NCI-H187 treated with DMSO at 0.1 percent for 48 hours (cell line): ENCODE measurements at regions not wholly inside any gene's neighbourhood (a gene's known extent, or its start where the extent isn't known, plus 50 kb on each side); places are given as distances from the start of the nearest gene placed in this dataset.
"Not testable (repeated sequence)": the region's sequence is repeated elsewhere in the genome, so short reads cannot be mapped to it uniquely, and the experiment has no call there.

Source experiments
- DNase-seq: peaks from one replicate; lab custom pipeline; 2025; lab: John Stamatoyannopoulos, UW

DNA sequence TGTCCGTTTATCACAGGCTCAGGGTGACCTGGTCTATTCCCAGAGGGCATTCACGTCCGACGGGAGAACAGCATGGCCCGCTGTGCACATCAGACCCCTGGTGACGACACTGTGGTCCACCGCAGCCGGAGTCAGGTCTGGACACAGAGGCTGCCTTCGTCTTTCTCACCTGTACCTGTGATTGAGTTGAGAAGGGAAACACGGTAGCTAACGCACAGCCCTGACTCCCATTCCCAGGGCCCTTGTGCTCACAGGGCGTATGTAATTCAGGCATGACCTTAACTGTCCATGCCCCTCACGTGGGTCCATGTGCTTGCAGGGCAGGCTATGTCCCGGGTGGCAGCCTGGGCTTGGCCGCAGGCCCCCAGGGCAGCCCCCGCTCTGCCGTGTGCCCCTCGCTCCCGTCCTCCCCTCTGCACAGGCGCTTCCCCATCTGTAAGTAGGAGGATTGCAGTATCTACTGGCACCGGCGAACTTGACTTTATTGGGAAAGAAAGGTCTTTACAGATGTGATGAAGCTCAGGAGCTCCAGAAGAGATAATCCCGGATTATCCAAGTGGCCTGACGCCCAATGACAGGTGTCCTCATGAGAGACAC is 221.3 kb upstream of the TCERG1L start:
- DNase-seq, result no peak

DNA sequence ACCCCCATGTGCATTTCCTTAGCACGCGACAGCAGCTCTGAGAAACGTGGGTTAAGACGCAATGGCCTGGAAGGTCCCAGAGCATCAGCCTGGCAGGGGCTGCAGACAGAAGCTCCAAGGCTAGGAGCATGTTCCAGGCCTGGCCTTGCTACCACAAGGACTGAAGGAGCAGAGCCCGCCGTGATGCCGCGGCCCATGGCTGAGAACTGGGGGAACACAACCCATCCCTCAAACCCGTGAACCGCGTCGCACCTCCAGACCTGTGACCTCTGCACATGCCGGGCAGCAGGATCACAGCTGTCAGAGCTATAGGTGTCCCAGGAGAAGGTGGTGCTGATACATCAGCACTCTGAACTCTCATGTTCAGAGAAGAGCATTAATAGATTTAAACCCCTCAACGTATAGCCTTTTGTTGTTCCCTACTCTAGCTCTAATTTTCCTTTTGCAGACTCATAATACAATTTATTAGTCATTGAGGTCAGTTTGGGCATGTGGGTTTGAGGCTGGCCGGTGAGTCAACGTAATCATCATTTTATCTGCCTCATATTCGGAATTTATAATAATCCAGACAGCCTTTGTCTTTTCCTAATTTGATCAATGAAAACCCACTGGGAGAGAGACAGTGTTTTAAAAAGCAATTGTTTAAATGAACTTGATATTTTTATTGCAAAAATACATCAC is 222.5 kb upstream of the TCERG1L start:
- no peak for DNase-seq

DNA sequence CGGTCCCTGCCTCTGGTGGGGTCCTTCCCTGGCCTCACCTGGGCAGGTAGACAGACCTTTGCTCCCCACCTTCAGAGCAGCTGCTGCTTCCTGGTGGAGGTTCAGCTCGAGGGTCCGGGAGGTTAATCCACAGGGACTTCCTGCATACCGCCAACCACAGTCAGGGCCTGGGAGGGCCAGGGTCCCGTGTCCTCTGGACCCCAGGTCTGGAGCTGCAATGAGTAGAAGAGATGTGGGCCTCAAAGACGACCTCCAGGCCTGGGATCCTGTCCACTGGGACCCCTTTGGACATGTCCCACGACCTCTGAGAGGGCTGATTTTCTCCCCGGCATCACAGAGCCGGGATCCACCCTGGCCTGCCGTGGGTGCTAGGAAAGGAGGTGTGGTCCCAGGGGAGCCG is 223.3 kb upstream of the TCERG1L start:
- no peak for DNase-seq

DNA sequence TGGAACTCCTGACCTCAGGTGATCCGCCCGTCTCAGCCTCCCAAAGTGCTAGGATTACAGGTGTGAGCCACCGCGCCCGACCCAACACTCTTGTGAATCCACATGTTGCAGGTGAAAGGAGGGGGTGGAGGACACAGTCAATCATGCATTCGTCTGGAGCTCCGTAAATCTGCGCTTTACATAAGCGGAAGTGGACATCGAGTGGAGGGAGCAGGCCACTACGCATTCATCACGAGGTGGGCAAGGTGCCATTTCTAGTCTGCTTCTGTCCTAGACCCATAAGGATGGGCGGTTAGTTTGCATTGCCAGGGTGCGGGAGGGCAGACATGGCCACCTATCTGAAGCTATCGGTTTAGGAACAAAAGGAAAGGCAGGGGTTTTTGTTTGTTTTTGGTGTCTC is 225.2 kb upstream of the TCERG1L start:
- DNase-seq, result no peak

DNA sequence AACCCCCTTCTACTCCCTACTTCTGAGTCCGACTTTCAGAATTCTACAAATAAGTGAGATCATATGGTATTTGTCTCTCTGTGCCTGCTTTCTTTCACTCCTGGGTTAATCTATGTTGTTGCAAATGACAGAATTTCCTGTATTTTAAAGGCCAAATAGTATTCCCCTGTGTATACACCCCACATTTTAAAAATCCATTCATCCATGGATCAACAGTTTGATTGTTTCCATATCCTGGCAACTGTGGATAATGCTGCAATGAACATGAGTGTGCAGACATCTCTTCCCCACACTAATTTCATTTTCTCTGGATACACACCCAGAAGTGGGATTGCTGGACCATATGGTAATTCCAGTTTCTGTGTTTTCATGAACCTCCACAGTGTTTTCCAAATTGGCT is 225.8 kb upstream of the TCERG1L start:
- no peak for DNase-seq

DNA sequence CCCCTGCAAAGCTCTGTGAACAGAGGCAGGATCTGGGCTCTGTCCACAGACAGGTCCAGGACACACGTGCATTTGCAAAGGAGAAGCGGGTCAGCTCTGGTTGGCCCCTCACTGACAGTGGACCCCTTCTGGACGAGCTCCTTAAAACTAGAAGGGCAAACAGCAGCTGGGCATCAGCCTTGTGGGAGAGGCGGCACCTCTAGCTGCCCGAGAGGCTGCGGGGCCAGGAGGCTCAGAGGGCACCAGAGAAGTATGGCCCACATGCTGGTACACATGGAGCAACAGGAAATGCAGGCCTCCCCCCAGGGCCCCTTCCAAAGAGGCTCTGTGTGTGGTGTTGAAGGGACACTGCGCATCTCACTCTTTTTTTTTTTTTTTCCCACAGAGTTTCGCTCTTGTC is 233.0 kb upstream of the TCERG1L start:
- DNase-seq, result no peak

DNA sequence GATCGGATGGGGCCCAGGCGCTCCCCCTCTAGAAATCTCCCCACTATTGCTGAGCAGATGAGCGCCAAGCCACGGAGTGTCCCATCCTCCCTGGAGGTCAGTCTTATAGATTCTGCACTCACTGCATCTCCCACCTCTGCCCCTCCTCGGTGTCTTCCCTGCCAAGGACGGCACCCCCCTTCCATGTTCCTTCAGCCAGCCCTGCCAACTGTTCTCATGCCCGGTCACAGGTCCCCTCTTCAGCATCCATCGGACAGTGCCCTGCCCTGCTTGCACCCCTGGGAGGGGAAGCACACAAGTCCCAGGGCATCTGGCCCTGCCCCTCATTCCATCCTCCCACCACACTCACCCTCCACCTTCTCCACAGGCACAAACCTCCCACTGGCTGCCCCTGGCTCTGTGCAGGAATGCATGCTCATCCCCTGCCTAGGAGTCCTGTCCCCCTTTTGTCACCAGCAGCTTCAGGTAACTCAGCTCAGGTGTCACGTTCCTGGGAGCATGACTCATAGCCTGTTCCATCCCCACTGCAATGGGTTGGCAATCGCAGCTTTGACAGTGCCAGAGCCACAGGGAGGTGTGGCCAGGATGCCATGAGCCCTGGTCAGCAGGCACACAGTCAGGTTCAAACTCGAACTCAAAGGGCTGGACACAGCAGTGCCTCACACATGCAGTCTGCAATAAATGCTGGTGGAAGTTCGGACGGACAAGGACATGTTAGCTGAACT is 234.7 kb upstream of the TCERG1L start:
- no peak for DNase-seq

DNA sequence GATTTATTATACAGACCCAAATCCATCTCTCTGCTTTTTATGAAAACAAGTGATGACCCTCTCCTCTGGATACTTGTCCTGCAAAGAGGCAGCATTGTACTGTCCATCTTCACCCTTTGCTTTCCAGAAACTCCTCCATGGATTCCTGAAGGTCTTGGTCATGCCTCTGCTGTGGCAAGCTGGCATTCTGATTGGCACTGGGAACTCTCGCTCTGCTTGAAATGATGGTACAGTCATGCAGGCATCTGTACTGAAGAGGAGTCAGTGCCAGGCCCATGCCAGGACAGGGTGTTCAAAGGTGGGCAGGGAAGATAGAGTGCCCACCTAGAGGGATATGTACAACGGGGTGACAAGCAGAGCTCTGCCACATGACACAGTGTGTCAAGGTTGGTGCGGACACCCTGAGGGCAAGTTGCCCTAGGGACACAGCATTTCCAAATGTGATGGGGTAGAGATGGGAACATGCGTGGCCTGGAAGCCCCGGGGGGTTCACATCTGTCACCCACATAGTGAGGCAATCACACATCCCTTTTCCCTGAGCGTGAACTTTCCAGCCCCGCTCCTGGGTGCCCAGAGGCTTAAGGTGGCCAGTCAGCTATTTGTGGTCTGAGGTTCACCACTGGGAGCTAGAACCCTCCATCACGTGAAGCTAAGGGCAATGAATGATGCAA is 235.7 kb upstream of the TCERG1L start:
- DNase-seq, result no peak

DNA sequence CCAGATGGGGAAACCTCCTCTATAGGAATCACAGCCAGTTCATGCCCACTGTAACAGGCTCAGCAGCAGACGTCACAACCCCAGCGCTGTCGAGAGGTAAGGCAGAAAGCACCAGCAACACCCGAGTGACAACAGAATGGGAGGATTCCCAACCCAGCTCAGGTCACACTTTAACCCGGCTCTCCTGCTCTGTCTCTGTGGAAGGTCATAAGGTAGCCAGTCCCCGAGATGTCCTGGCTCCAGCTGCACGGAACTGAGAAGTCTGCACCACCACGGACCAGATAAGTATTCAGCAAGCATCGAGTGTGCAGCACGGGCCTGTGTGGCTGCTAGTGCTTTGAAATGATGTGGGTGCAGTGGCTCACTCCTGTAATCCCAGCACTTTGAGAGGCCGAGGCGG is 236.7 kb upstream of the TCERG1L start:
- DNase-seq, result no peak

DNA sequence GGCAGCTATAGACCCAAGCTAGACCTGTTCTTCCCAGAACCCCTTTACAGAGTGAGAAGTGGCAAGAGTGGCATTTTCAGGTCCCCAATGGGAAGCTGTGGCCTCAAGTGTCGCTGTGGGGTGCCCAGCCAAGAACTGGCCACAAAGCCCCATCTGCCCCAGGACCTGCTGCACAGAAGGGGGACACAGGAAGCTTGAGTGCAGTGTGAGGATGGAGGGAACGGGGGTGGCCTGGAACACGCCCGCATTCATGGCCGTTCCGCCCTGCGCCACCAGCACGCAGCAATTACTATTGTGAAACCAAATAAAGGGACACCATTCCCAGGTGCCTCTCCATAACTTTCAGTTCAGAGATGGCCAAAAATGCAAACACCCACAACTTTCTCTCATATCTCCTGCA is 237.6 kb upstream of the TCERG1L start:
- DNase-seq, result no peak

DNA sequence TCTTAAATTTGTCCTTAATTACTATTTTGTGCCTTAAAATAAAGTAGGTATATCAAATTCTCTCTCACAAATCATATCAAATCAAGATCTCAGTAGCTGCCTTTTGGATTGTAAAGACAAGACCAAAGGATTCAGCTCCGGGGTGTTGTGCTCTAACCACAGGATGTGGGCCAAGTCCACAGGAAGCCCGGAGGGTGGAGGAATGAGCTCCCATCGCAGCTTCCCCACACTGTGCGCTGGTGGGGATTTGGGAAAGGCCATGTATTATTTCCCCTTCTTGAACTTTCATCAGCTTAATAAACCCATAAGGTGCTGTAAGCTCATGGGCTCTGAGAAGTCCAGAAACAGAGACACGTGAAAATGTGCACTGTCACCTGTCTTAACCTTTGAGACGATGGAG is 241.6 kb upstream of the TCERG1L start:
- DNase-seq, result no peak

DNA sequence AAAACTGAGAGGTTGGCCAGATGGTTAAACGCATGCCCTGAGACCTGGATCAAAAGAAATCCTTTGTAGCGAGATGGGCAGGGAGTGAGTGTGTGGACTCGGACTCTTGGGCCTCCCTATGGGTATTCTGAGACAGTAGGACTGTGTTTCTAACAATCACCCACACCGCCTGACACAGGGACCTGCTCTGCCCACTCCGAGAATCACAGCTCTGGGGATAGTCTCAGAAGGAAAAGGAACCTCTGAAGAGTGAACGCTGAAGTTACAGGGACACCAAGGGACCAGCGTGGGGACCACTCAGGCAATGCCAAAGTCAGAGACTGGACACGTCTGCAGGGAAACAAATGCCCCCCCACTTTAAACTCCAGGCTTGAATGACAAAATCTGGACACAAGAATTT is 242.1 kb upstream of the TCERG1L start:
- no peak for DNase-seq

DNA sequence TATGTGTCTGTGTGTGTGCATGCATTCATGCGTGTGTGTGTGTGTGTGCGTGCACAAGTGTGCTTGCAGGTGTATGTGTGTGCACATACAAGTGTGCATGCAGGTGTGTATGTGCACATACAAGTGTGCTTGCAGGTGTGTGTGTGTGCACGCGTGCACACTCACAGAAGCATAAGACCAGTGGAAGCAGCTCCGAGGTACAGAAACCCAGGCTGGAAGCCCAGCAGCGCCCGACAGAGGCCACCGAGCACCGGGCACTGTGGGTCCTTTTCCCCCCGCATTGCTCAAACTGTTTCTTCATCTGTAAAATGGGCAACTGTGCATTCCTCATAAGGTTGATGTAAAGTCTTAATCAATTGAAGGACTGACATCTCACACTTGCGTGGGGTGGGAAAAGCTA is 243.3 kb upstream of the TCERG1L start:
- DNase-seq, result no peak

DNA sequence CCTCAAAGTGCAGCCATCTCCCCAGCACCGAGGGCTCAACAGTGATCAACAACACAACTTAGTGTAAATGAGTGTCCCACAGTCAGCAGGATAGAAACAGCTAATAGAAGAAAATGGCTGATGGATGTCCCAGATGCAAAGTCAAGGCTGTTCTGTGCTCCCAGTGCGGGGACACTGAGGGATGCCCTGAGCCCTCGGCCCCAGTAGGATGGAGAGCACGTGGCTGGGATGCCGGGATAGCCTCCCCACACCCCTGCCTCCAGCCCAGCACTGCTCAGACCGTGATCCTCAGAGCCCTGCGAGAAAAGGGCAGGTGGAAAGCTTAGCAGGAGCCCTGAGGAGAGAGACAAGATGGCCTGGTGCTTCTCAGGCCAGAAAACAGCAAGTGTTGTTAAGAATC is 243.9 kb upstream of the TCERG1L start:
- DNase-seq, result no peak

DNA sequence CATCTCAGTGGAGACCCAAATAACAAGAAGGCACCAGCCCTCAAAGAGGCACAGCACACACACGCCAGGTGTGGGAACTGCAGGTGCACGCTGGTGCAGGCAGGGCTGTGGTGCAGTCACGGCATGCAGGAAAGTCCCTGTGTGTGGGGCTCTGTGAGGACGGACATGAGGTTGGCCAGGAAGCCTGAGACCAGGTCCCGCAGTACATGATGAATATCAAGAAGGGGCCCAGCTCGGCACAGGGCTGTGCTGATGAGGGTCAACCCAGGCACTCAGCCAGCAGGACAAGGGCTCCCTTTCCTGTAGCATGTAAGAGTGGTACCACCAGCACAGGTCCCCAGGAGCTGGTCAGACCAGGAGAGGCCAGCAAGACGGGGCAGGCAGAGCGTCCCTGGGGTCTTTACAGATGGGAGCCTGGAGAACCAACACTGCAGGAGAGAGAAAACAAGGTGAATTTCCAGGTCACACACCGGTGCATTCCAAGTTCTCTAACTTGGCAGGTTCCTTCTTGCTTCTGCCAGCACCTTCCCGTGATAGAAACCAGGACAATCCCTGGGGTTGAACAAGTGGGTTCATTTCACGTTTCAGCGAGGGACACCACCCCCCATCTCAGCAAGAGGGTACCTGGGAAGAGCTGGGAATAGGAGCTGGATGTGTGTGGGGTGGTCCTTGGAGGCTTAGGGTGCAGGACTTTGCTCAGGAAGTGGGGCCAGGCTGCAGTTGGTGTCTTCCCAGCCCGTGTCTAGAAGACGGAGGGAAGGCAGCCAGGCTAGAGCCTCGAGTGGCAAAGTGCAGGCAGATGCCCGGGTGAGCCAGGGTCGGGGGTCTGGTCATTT is 244.8 kb upstream of the TCERG1L start:
- DNase-seq, result no peak

DNA sequence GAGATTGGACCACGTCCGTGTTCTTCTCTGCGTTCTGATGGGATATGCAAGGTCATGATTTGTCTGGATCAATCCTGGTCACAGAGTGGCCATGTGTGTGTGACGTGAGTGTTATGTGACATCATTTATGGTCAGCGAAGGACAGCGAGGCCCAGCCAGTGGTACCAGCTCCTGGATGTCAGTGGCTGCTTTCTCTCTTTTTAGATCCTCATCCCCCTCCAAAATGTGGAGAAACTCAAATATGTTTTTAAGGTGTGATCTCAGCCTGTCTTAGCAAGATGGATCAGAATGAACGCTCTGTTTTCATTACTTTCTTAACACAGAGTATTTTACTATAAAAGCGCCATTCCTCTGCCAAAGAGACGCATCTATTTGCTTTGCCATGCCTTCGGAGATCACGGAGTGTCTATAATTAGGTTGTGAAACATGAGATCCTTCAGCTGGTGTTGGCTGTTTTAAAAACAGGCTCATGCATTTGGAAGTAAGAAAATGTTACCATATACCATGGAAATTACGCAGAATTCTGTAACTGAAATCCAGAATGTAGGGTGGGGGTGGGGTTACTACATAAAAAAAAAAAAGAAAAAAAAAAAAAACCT is 245.5 kb upstream of the TCERG1L start:
- no peak for DNase-seq

DNA sequence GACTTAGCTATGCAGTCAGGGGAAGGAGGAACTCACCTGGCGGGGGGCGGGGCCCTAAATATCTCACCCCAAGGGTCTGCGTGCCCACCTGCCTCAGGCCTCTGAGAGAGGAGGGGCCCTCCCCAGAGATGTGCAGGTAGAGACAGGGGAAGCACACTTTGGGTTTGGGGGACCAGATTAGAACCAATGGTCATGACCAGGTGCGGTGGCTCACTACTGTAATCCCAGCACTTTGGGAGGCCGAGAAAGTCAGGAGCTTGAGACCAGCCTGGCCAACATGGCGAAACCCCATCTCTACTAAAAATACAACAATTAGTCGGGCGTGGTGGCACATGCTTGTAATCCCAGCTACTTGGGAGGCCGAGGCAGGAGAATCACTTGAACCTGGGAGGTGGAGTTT is 246.4 kb upstream of the TCERG1L start:
- not testable (repeated sequence) for DNase-seq

DNA sequence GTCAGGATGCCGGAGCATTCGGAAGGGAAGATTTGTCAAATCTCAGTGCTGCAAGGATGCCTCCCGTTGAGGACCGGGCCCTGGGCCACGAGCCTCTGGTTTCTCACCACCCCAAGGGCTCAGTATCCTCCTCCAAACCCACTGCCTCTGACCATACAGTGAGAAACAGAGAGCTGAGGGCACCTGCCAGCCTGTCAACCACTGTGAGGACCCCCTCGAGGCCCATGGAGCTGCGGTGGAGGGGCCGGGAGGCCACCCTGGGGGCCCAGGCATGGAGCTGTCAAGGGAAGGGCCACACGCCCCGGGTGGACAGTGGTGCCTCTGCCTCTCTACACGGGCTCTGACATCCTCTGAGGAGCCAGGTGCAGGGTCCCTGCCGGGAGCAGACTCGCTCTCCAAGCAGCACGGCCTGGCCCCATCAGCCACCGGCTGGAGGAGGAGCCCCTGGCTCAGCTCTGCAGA is 248.0 kb upstream of the TCERG1L start:
- DNase-seq, result no peak

DNA sequence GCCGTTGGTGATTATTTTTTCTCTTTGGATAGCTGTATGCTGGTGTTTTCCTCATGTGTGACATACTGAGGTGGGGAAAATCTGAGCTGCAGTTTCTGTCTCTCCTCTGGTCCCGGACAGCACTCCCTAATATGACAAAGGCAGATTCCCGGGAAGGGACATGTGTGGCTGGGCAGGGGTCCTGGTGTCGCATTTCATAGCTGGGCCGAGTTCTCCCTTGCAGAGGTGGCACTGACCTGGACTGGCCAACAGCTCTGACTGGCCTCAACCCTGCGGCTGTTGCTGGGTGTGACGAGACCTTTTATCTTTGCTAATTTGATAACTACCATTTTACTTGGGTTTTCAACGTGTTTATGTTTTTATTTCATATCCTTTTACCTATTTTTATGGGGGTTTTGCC is 248.6 kb upstream of the TCERG1L start:
- no peak for DNase-seq

DNA sequence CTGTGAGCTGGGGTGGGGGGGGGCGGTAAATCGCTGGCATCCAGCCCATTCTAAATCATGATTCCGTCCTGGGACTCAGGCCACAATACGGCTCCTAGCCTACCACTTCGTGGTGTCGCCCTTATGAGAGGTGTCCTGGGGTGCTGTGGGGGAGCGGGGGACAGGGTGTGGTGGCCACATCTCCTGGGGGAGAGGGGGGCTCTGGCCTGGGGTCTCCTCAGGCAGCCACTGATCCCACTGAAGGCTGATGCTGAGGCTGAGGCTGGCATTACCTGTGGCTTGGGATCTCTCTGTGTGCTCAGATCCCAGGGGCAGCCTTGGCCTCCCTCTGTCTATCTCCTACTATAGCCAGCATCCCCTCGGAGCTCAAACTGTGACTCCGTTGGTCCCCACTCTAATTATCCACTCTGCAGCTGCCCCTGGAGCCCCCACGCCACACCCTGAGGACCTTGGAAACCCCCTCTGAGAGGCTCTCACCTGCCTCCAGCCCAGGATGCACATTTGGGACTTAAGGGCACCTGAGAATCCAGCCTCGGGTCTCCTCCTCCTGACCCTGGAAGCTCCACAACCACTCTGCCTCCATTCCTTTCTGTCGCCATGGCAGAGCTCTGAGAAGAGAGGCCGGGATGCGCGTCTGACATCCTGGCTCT is 249.3 kb upstream of the TCERG1L start:
- DNase-seq, result no peak

DNA sequence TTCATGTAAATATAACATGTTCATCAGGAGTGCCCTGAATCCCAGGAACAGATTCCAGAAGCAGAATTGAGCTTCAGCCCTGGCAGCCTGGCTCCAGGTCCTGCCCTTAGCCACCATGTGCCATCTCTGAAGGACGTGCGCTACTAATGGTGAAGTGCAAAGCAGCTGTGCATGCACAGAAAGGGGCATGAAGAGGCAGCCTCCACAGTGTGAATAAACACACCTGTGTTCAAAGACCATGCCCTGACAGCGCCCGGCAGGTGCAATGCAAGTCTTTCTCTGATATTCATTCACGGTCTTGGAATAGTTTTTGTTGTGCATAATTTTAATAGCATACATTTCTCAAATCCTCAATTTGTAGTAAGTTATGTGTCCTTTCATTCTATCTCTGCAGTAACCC is 250.4 kb upstream of the TCERG1L start:
- no peak for DNase-seq
